Mesenchymal stem cell (in vitro differentiated cells and primary cell): ENCODE measurements at regions not wholly inside any gene's neighbourhood (a gene's known extent, or its start where the extent isn't known, plus 50 kb on each side); places are given as distances from the start of the nearest gene placed in this dataset.

Source experiments
- DNase-seq: peaks from one replicate; pipeline ENCODE4 v3.0.0-alpha.2; 2013
- H2AFZ ChIP-seq: one replicate; pipeline ENCODE4 v1.6.1; 2013; ENCODE audit warnings: low read depth, mild to moderate bottlenecking, control low read depth, inconsistent platforms, low read length, moderate library complexity
- H2AK5ac ChIP-seq: 2 replicates; pipeline ENCODE4 v1.6.1; 2013; ENCODE audit warnings: low read length, moderate library complexity, mild to moderate bottlenecking, inconsistent platforms; ENCODE audit not compliant: severe bottlenecking
- H2BK120ac ChIP-seq: one replicate; pipeline ENCODE4 v1.6.1; 2013; ENCODE audit warnings: low read depth, mild to moderate bottlenecking, inconsistent platforms, low read length, moderate library complexity
- H2BK12ac ChIP-seq, 2 experiments: one replicate each; pipeline ENCODE4 v1.6.1; 2013; ENCODE audit warnings: inconsistent platforms in 2 of 2, low read length in 2 of 2, mild to moderate bottlenecking in 2 of 2, moderate library complexity in 2 of 2, control low read depth in 1 of 2
- H2BK15ac ChIP-seq: one replicate; pipeline ENCODE4 v1.6.1; 2013; ENCODE audit warnings: mild to moderate bottlenecking, low read depth, inconsistent platforms; ENCODE audit not compliant: poor library complexity, severe bottlenecking
- H2BK5ac ChIP-seq: 2 replicates; pipeline ENCODE4 v1.6.1; 2013; ENCODE audit warnings: low read depth, mild to moderate bottlenecking, low read length, control low read depth, inconsistent platforms; ENCODE audit not compliant: poor library complexity, severe bottlenecking
- H3K14ac ChIP-seq, 2 experiments: one replicate each; pipeline ENCODE4 v1.6.1; 2013; ENCODE audit warnings: inconsistent platforms in 2 of 2, low read length in 2 of 2, control low read depth in 1 of 2, mild to moderate bottlenecking in 1 of 2, moderate library complexity in 1 of 2
- H3K18ac ChIP-seq, 2 experiments: one replicate each; pipeline ENCODE4 v1.6.1; 2013; ENCODE audit warnings: inconsistent platforms in 2 of 2, low read length in 2 of 2, control low read depth in 1 of 2, low read depth in 1 of 2, mild to moderate bottlenecking in 1 of 2
- H3K23ac ChIP-seq, 2 experiments: one replicate each; pipeline ENCODE4 v1.6.1; 2013; ENCODE audit warnings: inconsistent platforms in 2 of 2, low read length in 2 of 2, mild to moderate bottlenecking in 2 of 2, moderate library complexity in 2 of 2, control low read depth in 1 of 2
- H3K27ac ChIP-seq: 2 replicates; pipeline ENCODE4 v1.5.1; 2013; ENCODE audit warnings: mild to moderate bottlenecking, moderate library complexity, low read length, control low read depth, inconsistent platforms; ENCODE audit not compliant: poor library complexity, severe bottlenecking
- H3K27me3 ChIP-seq, 2 experiments: 2 replicates each; pipeline versions ENCODE4 v1.6.1 to v1.7.0; 2013; ENCODE audit warnings: low read length in 2 of 2, mild to moderate bottlenecking in 2 of 2, moderate library complexity in 2 of 2, control low read depth in 1 of 2, inconsistent platforms in 1 of 2; ENCODE audit not compliant: control insufficient read depth in 1 of 2, insufficient read depth in 1 of 2
- H3K36me3 ChIP-seq, 2 experiments: 2 replicates each; pipeline versions ENCODE4 v1.6.1 to v1.7.0; 2013; ENCODE audit warnings: low read length in 2 of 2, control low read depth in 1 of 2, inconsistent platforms in 1 of 2, low read depth in 1 of 2, mild to moderate bottlenecking in 1 of 2; ENCODE audit not compliant: insufficient read depth in 2 of 2, control insufficient read depth in 1 of 2
- H3K4ac ChIP-seq, 2 experiments: one replicate each; pipeline ENCODE4 v1.6.1; 2013; ENCODE audit warnings: inconsistent platforms in 2 of 2, low read length in 2 of 2, mild to moderate bottlenecking in 2 of 2, moderate library complexity in 2 of 2, control low read depth in 1 of 2, low read depth in 1 of 2
- H3K4me1 ChIP-seq: 2 replicates; pipeline ENCODE4 v1.6.1; 2013; ENCODE audit warnings: low read depth, low read length, control low read depth; ENCODE audit not compliant: control insufficient read depth, insufficient read depth
- H3K4me2 ChIP-seq: 2 replicates; pipeline ENCODE4 v1.6.1; 2013; ENCODE audit warnings: low read length, mild to moderate bottlenecking, inconsistent platforms; ENCODE audit not compliant: poor library complexity, severe bottlenecking
- H3K4me3 ChIP-seq, 2 experiments: 2 replicates each; pipeline versions ENCODE4 v1.5.1 to v1.7.0; 2013; ENCODE audit warnings: low read length in 2 of 2, mild to moderate bottlenecking in 2 of 2, control low read depth in 1 of 2, low read depth in 1 of 2; ENCODE audit not compliant: insufficient read depth in 1 of 2
- H3K79me1 ChIP-seq: replicated peaks from 2 replicates; pipeline ENCODE4 v1.6.1; 2013; ENCODE audit warnings: mild to moderate bottlenecking, control low read depth, low read length, inconsistent platforms; ENCODE audit not compliant: poor library complexity, severe bottlenecking
- H3K9ac ChIP-seq: 2 replicates; pipeline ENCODE4 v1.7.0; 2013; ENCODE audit warnings: mild to moderate bottlenecking, low read length, moderate library complexity
- H3K9me3 ChIP-seq: 2 replicates; pipeline ENCODE4 v1.7.0; 2013; ENCODE audit warnings: mild to moderate bottlenecking, low read length; ENCODE audit not compliant: control insufficient read depth
- H4K8ac ChIP-seq: one replicate; pipeline ENCODE4 v1.6.1; 2013; ENCODE audit warnings: inconsistent platforms, mild to moderate bottlenecking, low read length, moderate library complexity
- H4K91ac ChIP-seq: one replicate; pipeline ENCODE4 v1.6.1; 2013; ENCODE audit warnings: mild to moderate bottlenecking, low read length, inconsistent platforms
- WGBS: methylation state at CpG from one replicate; pipeline ENCODE4 v1.1.7; 2013; ENCODE audit warnings: mixed read lengths; 5-methylcytosine and 5-hydroxymethylcytosine counted together

- Histone ChIP-seq H3K4me2 (no peak overlapping the region), H2BK12ac (no peak overlapping the region), H3K23ac (no peak overlapping the region), H3K4me3 (no peak overlapping the region), H3K18ac (no peak overlapping the region), H3K36me3 (no peaks in the 10 kb centered on the region), H2BK5ac (peak overlapping the region; percentile 68), H2BK15ac (no peak overlapping the region), H3K27me3 (no peaks in the 10 kb centered on the region), H4K8ac (no peak overlapping the region), H3K4me1 (peaks cover 2% of the 10 kb centered on the region), H3K9ac (peak overlapping the region; percentile 70), H3K27ac (peak overlapping the region; percentile 96), H3K79me1 (no peaks in the 10 kb centered on the region), H2BK120ac (no peak overlapping the region), H2AK5ac (no peak overlapping the region), H2AFZ (no peak overlapping the region), H3K14ac (no peak overlapping the region), H3K4ac (peak overlapping the region in 1 of 2 experiments; percentile 15), H4K91ac (no peak overlapping the region), H3K9me3 (no peaks in the 10 kb centered on the region)
- WGBS: no CpG with 5 or more reads among the region's 2 CpGs
- DNase-seq: no peak
Measured at GRCh38 chr5:58260243-58260642, 199.6 kb downstream of the PLK2 start.

- peak; percentile 91 for DNase-seq
- Histone ChIP-seq H2BK12ac (peak overlapping the region in 1 of 2 experiments; percentile 52), H3K9ac (peak overlapping the region; percentile 70), H3K18ac (no peak overlapping the region), H3K4me2 (no peak overlapping the region), H3K36me3 (no peaks in the 10 kb centered on the region), H3K4ac (peak overlapping the region in 1 of 2 experiments; percentile 15), H3K4me1 (peaks cover 2% of the 10 kb centered on the region), H2BK5ac (peak overlapping the region; percentile 68), H3K9me3 (no peaks in the 10 kb centered on the region), H3K27me3 (no peaks in the 10 kb centered on the region), H3K23ac (no peak overlapping the region), H2BK15ac (no peak overlapping the region), H2AFZ (peak overlapping the region; percentile 92), H2AK5ac (no peak overlapping the region), H3K4me3 (peak overlapping the region in 1 of 2 experiments; percentile 46), H3K27ac (peak overlapping the region; percentile 96), H4K91ac (no peak overlapping the region), H3K14ac (no peak overlapping the region), H4K8ac (no peak overlapping the region), H2BK120ac (no peak overlapping the region), H3K79me1 (no peaks in the 10 kb centered on the region)
- WGBS: 6% methylated on average over 6 of the region's 6 CpGs
Measured at GRCh38 chr5:58259685-58260152, 200.2 kb downstream of the PLK2 start.

- no peaks in the 10 kb centered on the region for H3K79me1 ChIP-seq
- H3K18ac ChIP-seq: peak overlapping the region; percentile 57 to 86
- no peak overlapping the region for H3K14ac ChIP-seq
- peak overlapping the region; percentile 80 for H4K8ac ChIP-seq
- peak overlapping the region; percentile 19 for H2BK120ac ChIP-seq
- no peak overlapping the region for H2AFZ ChIP-seq
- peak overlapping the region; percentile 70 for H3K9ac ChIP-seq
- peak overlapping the region; percentile 99 for H2AK5ac ChIP-seq
- no peaks in the 10 kb centered on the region for H3K36me3 ChIP-seq
- peak overlapping the region; percentile 89 for H2BK15ac ChIP-seq
- H3K23ac ChIP-seq: no peak overlapping the region
- H3K4me1 ChIP-seq: peaks cover 2% of the 10 kb centered on the region
- H3K9me3 ChIP-seq: no peaks in the 10 kb centered on the region
- no peaks in the 10 kb centered on the region for H3K27me3 ChIP-seq
- peak overlapping the region; percentile 37 for H3K4me2 ChIP-seq
- no peak for DNase-seq
- peak overlapping the region; percentile 61 for H4K91ac ChIP-seq
- peak overlapping the region in 1 of 2 experiments; percentile 46 for H3K4me3 ChIP-seq
- H2BK12ac ChIP-seq: peak overlapping the region in 1 of 2 experiments; percentile 96
- peak overlapping the region; percentile 96 for H3K27ac ChIP-seq
- no peak overlapping the region for H3K4ac ChIP-seq
- peak overlapping the region; percentile 96 for H2BK5ac ChIP-seq
Measured at GRCh38 chr5:58258984-58259684, 200.8 kb downstream of the PLK2 start.

- Histone ChIP-seq H3K4me1 (peaks cover 2% of the 10 kb centered on the region), H3K79me1 (no peaks in the 10 kb centered on the region), H3K4me2 (no peak overlapping the region), H4K91ac (no peak overlapping the region), H2AFZ (no peak overlapping the region), H3K23ac (no peak overlapping the region), H2BK120ac (no peak overlapping the region), H2BK5ac (no peak overlapping the region), H3K4me3 (no peak overlapping the region), H3K14ac (no peak overlapping the region), H3K9ac (no peak overlapping the region), H2BK15ac (no peak overlapping the region), H3K27me3 (no peaks in the 10 kb centered on the region), H2BK12ac (peak overlapping the region in 1 of 2 experiments; percentile 71), H4K8ac (no peak overlapping the region), H2AK5ac (peak overlapping the region; percentile 75), H3K4ac (no peak overlapping the region), H3K18ac (no peak overlapping the region), H3K9me3 (no peaks in the 10 kb centered on the region), H3K36me3 (no peaks in the 10 kb centered on the region), H3K27ac (no peak overlapping the region)
- 100% methylated on average over 2 of the region's 2 CpGs for WGBS
- no peak for DNase-seq
Measured at GRCh38 chr5:58255970-58256369, 203.9 kb downstream of the PLK2 start.
